ENCODE measurements at regions not wholly inside any gene's neighbourhood (a gene's known extent, or its start where the extent isn't known, plus 50 kb on each side); places are given as distances from the start of the nearest gene placed in this dataset.
"Not testable (repeated sequence)": the region's sequence is repeated elsewhere in the genome, so short reads cannot be mapped to it uniquely, and the experiment has no call there.

- no peaks in the 10 kb centered on the region for H3K4me1 Mint-ChIP-seq (ENCODE audit: low read depth in 2 of 2)
- no peaks in the 10 kb centered on the region for H3K9me3 Mint-ChIP-seq
- H3K27ac Mint-ChIP-seq = peak overlapping the region in 1 of 2 donors; percentile 65
- ATAC-seq (replicated peaks) (no peak), DNase-seq (no peak)
- peaks cover 0 to 23% of the 10 kb centered on the region in 2 donors for H3K27me3 Mint-ChIP-seq
- H3K4me3 Mint-ChIP-seq = no peak overlapping the region
- peaks cover 3% of the 10 kb centered on the region for H3K36me3 Mint-ChIP-seq (ENCODE audit: insufficient read depth)
Measured at GRCh38 chr6:167219967-167220512, 62.3 kb upstream of the GPR31 start.

GRCh38 chr6:167221400-167222201 lies 63.8 kb upstream of the GPR31 start:
- ATAC-seq (replicated peaks) = no peak
- Mint-ChIP-seq H3K4me1 (ENCODE audit: low read depth in 2 of 2) (no peaks in the 10 kb centered on the region), H3K4me3 (no peak overlapping the region), H3K27me3 (peaks cover under 1 to 38% of the 10 kb centered on the region in 2 donors), H3K36me3 (ENCODE audit: insufficient read depth) (peaks cover 3% of the 10 kb centered on the region), H3K9me3 (no peaks in the 10 kb centered on the region), H3K27ac (no peak overlapping the region)
- no peak for DNase-seq

DNA sequence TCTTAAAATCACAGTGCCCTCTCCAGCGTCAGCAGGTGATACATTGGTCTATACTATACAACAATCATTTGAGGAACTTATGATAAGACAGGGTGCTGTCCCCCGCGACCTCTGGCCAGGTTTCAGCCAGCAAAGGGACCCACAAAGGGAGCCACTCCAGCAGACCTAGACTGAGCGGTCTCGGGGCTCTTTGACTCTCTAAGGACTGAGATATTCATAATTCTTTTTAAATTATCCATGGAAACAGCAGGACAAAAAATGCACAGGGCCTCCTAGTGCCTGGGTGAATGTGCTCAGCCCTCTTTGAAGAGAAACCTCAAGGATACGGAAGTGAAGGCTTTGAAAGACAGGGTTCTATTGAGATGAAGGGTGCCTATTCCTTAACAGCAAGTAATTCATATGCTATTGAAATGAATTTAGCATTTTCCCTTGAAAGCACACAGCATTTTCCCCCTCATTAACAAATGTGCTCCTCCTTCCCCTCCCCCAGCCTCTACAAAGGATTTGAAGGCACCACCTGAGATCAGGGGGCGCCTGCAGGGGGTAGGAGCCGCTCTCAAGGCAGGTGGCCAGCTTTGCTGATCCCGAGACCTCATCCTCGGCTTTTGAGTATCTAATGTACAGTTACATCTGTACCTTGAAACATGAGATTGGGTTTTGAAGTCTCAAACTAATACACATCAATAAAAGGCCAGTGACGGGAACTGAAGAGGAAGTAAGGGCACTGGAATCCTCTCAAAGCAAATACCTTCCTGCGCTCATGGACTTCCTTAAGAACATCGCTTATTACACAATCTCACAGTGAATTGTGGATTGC lies 65.3 kb upstream of the UNC93A start:
- H3K27me3 Mint-ChIP-seq = peaks cover 42 to 63% of the 10 kb centered on the region in 2 donors
- H3K36me3 Mint-ChIP-seq (ENCODE audit: insufficient read depth); ATAC-seq (replicated peaks); H3K27ac Mint-ChIP-seq; DNase-seq; H3K4me1 Mint-ChIP-seq (ENCODE audit: low read depth in 2 of 2); H3K4me3 Mint-ChIP-seq; H3K9me3 Mint-ChIP-seq: not testable (repeated sequence)

- Mint-ChIP-seq H3K27me3 (peaks cover 44 to 65% of the 10 kb centered on the region in 2 donors), H3K4me1 (ENCODE audit: low read depth in 2 of 2) (no peaks in the 10 kb centered on the region), H3K4me3 (no peak overlapping the region), H3K36me3 (ENCODE audit: insufficient read depth) (no peaks in the 10 kb centered on the region), H3K9me3 (no peaks in the 10 kb centered on the region), H3K27ac (no peak overlapping the region)
- DNase-seq (no peak), ATAC-seq (replicated peaks) (no peak)
Measured at GRCh38 chr6:167226383-167226685, 64.8 kb upstream of the UNC93A start.

DNA sequence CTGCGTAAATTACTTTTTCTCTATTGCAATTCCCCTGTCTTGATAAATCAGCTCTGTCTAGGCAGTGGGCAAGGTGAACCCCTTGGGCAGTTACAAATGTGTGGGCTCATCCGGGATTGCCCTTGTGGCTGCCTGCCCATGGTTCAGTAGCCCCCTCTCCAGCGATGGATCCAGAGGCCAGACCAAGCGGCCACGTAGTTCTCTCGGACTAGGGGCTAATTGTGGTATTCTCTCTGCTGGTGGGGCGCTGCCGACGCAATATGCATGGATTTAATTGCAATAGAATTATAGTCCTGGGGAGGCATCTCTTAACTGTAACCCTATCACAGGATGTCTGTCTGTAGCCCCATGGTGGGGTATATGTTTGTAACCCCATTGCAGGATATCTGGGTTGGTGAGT lies 64.3 kb upstream of the UNC93A start:
- Mint-ChIP-seq H3K36me3 (ENCODE audit: insufficient read depth) (no peaks in the 10 kb centered on the region), H3K27ac (no peak overlapping the region), H3K27me3 (peaks cover 44 to 61% of the 10 kb centered on the region in 2 donors), H3K4me3 (no peak overlapping the region), H3K4me1 (ENCODE audit: low read depth in 2 of 2) (no peaks in the 10 kb centered on the region), H3K9me3 (no peaks in the 10 kb centered on the region)
- ATAC-seq (replicated peaks) (no peak), DNase-seq (no peak)

GRCh38 chr6:167227984-167228383 lies 63.1 kb upstream of the UNC93A start:
- no peaks in the 10 kb centered on the region for H3K9me3 Mint-ChIP-seq
- no peaks in the 10 kb centered on the region for H3K36me3 Mint-ChIP-seq (ENCODE audit: insufficient read depth)
- no peak for ATAC-seq (replicated peaks)
- no peak overlapping the region for H3K27ac Mint-ChIP-seq
- no peak overlapping the region for H3K4me3 Mint-ChIP-seq
- DNase-seq = no peak
- peaks cover 51 to 62% of the 10 kb centered on the region in 2 donors for H3K27me3 Mint-ChIP-seq
- H3K4me1 Mint-ChIP-seq (ENCODE audit: low read depth in 2 of 2) = no peaks in the 10 kb centered on the region

- DNase-seq (no peak), ATAC-seq (replicated peaks) (no peak)
- H3K36me3 Mint-ChIP-seq (ENCODE audit: insufficient read depth) = no peaks in the 10 kb centered on the region
- H3K4me1 Mint-ChIP-seq (ENCODE audit: low read depth in 2 of 2) = no peaks in the 10 kb centered on the region
- no peak overlapping the region for H3K4me3 Mint-ChIP-seq
- H3K9me3 Mint-ChIP-seq = no peaks in the 10 kb centered on the region
- peaks cover 63 to 76% of the 10 kb centered on the region in 2 donors for H3K27me3 Mint-ChIP-seq
- H3K27ac Mint-ChIP-seq = no peak overlapping the region
Measured at GRCh38 chr6:167229586-167229985, 61.5 kb upstream of the UNC93A start.

DNA sequence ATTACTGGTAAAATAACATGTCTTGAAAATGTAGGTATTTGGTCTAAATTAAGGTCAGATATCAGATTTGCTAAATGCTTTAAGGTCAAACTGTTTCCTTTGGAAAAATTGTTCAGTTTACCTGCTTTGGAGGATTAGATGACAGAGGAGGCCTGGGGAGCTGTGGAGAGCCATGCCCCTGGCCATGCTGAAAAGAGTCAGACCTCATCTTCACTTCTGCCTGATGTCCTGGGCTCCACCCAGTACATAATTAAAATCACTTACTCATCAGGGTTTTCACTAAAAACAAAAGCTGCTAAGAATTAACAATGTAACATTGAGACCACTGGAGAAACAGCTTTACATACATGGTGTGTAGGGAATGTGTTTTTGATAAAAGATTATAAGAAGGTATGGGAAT lies 60.8 kb upstream of the UNC93A start:
- Mint-ChIP-seq H3K9me3 (no peaks in the 10 kb centered on the region), H3K36me3 (ENCODE audit: insufficient read depth) (no peaks in the 10 kb centered on the region), H3K27ac (no peak overlapping the region), H3K27me3 (peaks cover 69 to 80% of the 10 kb centered on the region in 2 donors), H3K4me1 (ENCODE audit: low read depth in 2 of 2) (no peaks in the 10 kb centered on the region), H3K4me3 (no peak overlapping the region)
- no peak for ATAC-seq (replicated peaks)
- DNase-seq = no peak

GRCh38 chr6:167232356-167232755 lies 58.8 kb upstream of the UNC93A start:
- DNase-seq (no peak), ATAC-seq (replicated peaks) (no peak)
- H3K9me3 Mint-ChIP-seq = no peaks in the 10 kb centered on the region
- H3K36me3 Mint-ChIP-seq (ENCODE audit: insufficient read depth) = no peaks in the 10 kb centered on the region
- no peak overlapping the region for H3K4me3 Mint-ChIP-seq
- H3K4me1 Mint-ChIP-seq (ENCODE audit: low read depth in 2 of 2) = no peaks in the 10 kb centered on the region
- no peak overlapping the region for H3K27ac Mint-ChIP-seq
- peaks cover 65 to 72% of the 10 kb centered on the region in 2 donors for H3K27me3 Mint-ChIP-seq

DNA sequence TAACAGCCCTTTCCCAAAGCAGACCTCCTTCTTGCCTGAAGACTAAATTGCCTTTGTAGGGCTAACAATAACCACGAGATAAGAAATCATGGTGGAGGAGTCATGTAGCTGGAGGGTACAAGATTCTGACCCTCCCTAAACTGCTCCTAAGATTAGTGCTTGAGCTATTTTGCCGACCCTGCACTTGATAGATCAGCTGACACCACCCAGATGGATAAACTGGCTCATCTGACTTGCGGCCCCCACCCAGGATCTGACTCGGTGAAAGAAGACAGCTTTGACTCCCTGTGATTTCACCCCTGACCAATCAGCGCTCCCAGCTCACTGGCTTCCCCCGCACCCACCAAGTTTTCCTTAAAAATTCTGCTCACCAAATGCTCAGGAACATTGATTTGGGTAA lies 57.6 kb upstream of the UNC93A start:
- Mint-ChIP-seq H3K4me3 (no peak overlapping the region), H3K27me3 (peaks cover 57 to 71% of the 10 kb centered on the region in 2 donors), H3K27ac (no peak overlapping the region), H3K36me3 (ENCODE audit: insufficient read depth) (no peaks in the 10 kb centered on the region), H3K4me1 (ENCODE audit: low read depth in 2 of 2) (no peaks in the 10 kb centered on the region), H3K9me3 (no peaks in the 10 kb centered on the region)
- DNase-seq (no peak), ATAC-seq (replicated peaks) (no peak)

- not testable (repeated sequence) for H3K36me3 Mint-ChIP-seq (ENCODE audit: insufficient read depth); H3K4me3 Mint-ChIP-seq; H3K4me1 Mint-ChIP-seq (ENCODE audit: low read depth in 2 of 2); H3K27ac Mint-ChIP-seq; DNase-seq; ATAC-seq (replicated peaks); H3K9me3 Mint-ChIP-seq
- peaks cover 50 to 67% of the 10 kb centered on the region in 2 donors for H3K27me3 Mint-ChIP-seq
Measured at GRCh38 chr6:167234576-167234975, 56.5 kb upstream of the UNC93A start.

GRCh38 chr6:167235005-167235404 lies 56.1 kb upstream of the UNC93A start:
- ATAC-seq (replicated peaks) (no peak), DNase-seq (no peak)
- Mint-ChIP-seq H3K27ac (no peak overlapping the region), H3K36me3 (ENCODE audit: insufficient read depth) (no peaks in the 10 kb centered on the region), H3K4me1 (ENCODE audit: low read depth in 2 of 2) (no peaks in the 10 kb centered on the region), H3K27me3 (peaks cover 48 to 67% of the 10 kb centered on the region in 2 donors), H3K9me3 (no peaks in the 10 kb centered on the region), H3K4me3 (no peak overlapping the region)

DNA sequence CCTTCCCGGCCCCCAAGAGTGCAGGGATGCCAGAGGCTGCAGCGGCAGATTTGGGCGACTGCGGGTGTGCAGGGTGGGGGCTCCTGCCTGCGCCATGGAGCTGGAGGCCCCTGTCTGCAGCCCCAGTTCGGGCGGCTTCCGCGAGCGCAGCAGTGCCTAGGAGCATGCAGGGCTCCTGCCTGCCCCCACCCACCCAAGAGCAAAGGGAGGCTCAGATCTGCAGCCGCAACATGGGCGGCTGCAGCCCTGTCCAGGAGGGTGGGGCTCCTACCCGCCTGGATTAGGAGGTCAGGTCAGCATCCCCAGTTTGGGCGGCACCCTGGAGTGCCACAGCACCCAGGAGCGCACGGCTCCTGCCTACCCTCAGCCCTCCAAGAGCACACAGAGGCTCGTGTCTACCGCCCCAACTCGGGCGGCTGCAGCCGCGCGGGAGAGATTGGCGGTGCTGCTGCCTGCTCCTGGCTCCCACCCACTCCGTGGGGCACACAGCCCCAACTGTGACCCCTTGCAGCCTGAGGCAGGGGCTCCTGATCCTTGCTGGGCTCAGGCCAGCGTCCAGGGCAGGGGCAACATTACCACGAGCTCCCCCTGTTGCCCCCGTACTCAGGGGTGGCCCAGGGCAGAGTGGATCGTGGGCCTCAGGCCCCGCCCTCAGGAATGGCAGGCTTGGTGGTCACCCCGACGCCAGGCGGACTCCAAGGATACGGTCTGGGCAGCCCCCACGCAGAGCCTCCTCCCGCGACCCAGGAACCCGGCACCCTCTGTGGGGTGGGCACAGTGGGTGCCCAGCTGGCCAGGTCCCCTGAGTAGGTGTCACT lies 55.5 kb upstream of the UNC93A start:
- DNase-seq (no peak), ATAC-seq (replicated peaks) (no peak)
- Mint-ChIP-seq H3K27ac (no peak overlapping the region), H3K4me1 (ENCODE audit: low read depth in 2 of 2) (no peaks in the 10 kb centered on the region), H3K4me3 (no peak overlapping the region), H3K36me3 (ENCODE audit: insufficient read depth) (no peaks in the 10 kb centered on the region), H3K9me3 (no peaks in the 10 kb centered on the region), H3K27me3 (peaks cover 41 to 67% of the 10 kb centered on the region in 2 donors)
